ENCODE measurements at regions not wholly inside any gene's neighbourhood (a gene's known extent, or its start where the extent isn't known, plus 50 kb on each side); places are given as distances from the start of the nearest gene placed in this dataset.
A peak's percentile ranks its signal among the peaks of the same experiment; 100 is the strongest.

DNA sequence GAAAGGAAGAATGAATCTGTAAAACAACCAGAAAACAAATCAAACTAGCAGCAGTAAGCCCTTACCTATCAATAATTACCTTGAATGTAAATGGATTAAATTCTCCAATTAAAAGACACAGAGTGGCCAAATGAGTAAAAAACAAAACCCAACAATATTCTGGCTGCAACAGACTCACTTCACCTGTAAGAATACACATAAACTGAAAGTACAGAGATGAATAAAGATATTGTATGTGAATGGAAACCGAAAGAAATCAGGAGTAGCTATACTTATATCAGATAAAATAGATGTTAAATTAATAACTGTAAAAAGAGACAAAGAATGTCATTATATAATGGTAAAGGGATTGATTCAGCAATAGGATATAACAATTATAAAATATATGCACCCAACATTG, 514.5 kb upstream of the DPPA4 start:
- Histone ChIP-seq H3K4me3 (ENCODE audit: low read depth, low read length) (no peak overlapping the region), H3K27me3 (ENCODE audit: control insufficient read depth, insufficient read depth, low read length) (no peaks in the 10 kb centered on the region), H3K36me3 (ENCODE audit: control insufficient read depth, insufficient read depth, low read length) (no peaks in the 10 kb centered on the region)
- FAIRE-seq (no peak), DNase-seq (ENCODE audit: low read depth) (no peak)
- TF ChIP-seq, protein P1, sequence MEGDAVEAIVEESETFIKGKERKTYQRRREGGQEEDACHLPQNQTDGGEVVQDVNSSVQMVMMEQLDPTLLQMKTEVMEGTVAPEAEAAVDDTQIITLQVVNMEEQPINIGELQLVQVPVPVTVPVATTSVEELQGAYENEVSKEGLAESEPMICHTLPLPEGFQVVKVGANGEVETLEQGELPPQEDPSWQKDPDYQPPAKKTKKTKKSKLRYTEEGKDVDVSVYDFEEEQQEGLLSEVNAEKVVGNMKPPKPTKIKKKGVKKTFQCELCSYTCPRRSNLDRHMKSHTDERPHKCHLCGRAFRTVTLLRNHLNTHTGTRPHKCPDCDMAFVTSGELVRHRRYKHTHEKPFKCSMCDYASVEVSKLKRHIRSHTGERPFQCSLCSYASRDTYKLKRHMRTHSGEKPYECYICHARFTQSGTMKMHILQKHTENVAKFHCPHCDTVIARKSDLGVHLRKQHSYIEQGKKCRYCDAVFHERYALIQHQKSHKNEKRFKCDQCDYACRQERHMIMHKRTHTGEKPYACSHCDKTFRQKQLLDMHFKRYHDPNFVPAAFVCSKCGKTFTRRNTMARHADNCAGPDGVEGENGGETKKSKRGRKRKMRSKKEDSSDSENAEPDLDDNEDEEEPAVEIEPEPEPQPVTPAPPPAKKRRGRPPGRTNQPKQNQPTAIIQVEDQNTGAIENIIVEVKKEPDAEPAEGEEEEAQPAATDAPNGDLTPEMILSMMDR (IDR thresholded peaks at IDR 0.05; ENCODE audit: insufficient read depth, low read length, severe bottlenecking) = no peak

DNA sequence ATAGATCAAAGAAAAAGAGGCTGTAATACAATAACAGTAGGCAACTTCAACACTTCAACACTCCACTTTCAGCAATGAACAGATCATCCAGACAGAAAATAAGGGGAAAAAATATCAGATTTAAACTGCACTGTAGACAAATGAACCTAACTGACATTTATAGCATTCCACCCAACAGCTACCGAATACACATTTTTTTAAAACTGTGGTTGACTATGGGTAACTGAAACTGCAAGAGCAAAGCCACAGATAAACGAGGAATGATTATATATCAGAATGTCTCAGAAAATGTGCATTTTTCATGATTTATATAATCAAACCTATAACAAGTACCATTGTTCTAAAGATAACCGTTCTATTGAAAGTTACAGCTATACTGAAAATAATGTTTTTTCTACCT, 514.9 kb upstream of the DPPA4 start:
- FAIRE-seq = no peak
- TF ChIP-seq, protein P1 (IDR thresholded peaks at IDR 0.05; ENCODE audit: insufficient read depth, low read length, severe bottlenecking) = no peak
- H3K36me3 ChIP-seq (ENCODE audit: control insufficient read depth, insufficient read depth, low read length) = no peaks in the 10 kb centered on the region
- H3K27me3 ChIP-seq (ENCODE audit: control insufficient read depth, insufficient read depth, low read length) = no peaks in the 10 kb centered on the region
- no peak for DNase-seq (ENCODE audit: low read depth)
- no peak overlapping the region for H3K4me3 ChIP-seq (ENCODE audit: low read depth, low read length)

DNA sequence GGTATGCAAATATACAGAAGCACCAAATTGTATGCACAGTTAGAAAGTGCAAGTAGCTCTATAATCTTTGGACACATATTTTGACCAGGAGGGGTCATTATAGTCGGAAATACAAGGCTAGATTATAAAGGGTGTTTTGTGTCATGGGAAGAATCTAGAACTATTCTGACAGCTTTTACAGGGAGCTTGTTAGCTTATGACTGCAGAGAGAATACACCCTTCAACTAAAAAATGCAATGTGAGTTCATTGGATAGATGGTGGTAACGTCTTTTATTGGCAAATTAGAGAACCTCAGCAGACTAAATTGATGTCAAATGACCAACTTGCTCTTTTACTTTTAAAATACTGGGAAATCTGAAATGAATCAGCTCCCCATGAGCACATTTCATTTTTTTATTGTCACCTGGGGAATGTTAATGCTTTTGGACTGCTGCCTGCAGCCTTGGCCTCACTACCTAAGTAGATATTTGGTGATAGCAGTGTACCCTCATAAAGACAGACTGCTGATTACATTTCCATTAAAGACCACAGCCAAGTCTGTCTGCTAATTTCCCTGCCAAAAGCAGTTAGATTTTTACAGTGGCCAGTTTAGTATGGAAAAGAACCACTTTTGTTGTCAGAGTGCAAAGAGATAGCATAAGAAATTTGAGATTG, 515.9 kb upstream of the DPPA4 start:
- DNase-seq (ENCODE audit: low read depth) (no peak), FAIRE-seq (no peak)
- no peak overlapping the region for H3K4me3 ChIP-seq (ENCODE audit: low read depth, low read length)
- H3K27me3 ChIP-seq (ENCODE audit: control insufficient read depth, insufficient read depth, low read length) = no peaks in the 10 kb centered on the region
- no peaks in the 10 kb centered on the region for H3K36me3 ChIP-seq (ENCODE audit: control insufficient read depth, insufficient read depth, low read length)
- TF ChIP-seq, protein P1 (IDR thresholded peaks at IDR 0.05; ENCODE audit: insufficient read depth, low read length, severe bottlenecking) = no peak

DNA sequence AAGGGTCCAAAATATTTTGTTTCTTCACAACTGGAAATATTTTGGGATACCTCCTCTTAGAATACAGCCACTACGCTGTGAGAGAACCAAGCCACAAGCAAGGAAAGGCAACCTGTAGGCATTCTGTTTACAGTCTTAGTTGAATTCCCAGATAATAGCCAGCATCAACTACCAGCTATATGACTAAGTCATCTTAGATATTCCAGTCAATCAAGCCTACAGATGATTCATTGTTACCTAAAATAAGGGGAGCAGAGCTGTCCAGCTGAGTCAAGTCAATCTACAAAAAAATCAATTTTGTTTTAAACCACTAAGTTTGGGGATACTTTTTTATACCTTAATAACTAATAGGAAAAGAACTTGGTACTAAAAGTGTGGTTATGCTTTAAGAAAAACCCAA, 526.4 kb upstream of the DPPA4 start:
- DNase-seq (ENCODE audit: low read depth) = peak; percentile 55
- FAIRE-seq = no peak

DNA sequence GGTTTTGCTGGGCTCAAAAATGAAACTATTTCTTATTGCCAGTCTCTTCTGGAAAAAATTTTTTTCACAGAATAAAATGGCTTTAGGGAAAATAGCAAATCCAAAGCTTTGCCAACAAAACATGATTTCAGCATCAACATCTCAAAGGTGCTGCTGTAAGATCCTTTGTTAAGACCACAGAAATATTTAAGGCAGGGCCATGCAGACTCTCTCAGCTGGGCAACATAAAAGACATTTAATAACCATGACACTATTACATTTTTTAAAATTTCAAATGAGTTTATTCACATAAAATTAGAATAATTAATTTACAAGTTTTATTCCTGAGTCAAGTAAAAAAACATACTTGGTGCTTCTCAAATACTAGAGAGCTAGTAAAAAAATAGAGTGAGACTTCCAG, 527.1 kb upstream of the DPPA4 start:
- H3K36me3 ChIP-seq (ENCODE audit: control insufficient read depth, insufficient read depth, low read length) = no peaks in the 10 kb centered on the region
- no peak for FAIRE-seq
- H3K27me3 ChIP-seq (ENCODE audit: control insufficient read depth, insufficient read depth, low read length) = no peaks in the 10 kb centered on the region
- TF ChIP-seq, protein P1 (IDR thresholded peaks at IDR 0.05; ENCODE audit: insufficient read depth, low read length, severe bottlenecking) = no peak
- H3K4me3 ChIP-seq (ENCODE audit: low read depth, low read length) = no peak overlapping the region
- DNase-seq (ENCODE audit: low read depth) = no peak

More for the DNA sequence above, 526.4 kb upstream of the DPPA4 start:
- no peaks in the 10 kb centered on the region for H3K36me3 ChIP-seq (ENCODE audit: control insufficient read depth, insufficient read depth, low read length)
- H3K4me3 ChIP-seq (ENCODE audit: low read depth, low read length) = no peak overlapping the region
- H3K27me3 ChIP-seq (ENCODE audit: control insufficient read depth, insufficient read depth, low read length) = no peaks in the 10 kb centered on the region
- TF ChIP-seq, protein P1 (IDR thresholded peaks at IDR 0.05; ENCODE audit: insufficient read depth, low read length, severe bottlenecking) = no peak

DNA sequence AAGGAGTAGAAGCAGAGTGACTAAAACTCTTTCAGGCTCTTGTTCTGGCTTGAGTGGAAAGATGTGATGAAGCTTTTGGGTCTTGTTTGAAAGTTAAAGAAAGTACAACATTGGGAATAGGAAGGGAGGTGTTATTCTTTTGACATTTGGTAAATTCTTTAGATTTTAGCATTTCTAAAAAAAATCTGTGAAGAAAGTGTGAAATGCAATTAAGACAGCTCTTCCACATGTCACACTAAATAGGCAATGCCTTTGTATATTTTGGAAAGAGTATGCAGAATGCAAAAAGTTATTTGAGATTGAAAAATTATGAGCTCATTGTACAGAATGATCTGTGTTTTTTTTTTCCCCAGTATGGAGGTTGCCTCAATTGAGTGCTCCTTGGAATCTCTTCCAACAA, 532.2 kb upstream of the DPPA4 start:
- DNase-seq (ENCODE audit: low read depth) = no peak
- no peak for FAIRE-seq
- TF ChIP-seq, protein P1 (IDR thresholded peaks at IDR 0.05; ENCODE audit: insufficient read depth, low read length, severe bottlenecking) = no peak
- H3K4me3 ChIP-seq (ENCODE audit: low read depth, low read length) = no peak overlapping the region
- no peaks in the 10 kb centered on the region for H3K36me3 ChIP-seq (ENCODE audit: control insufficient read depth, insufficient read depth, low read length)
- H3K27me3 ChIP-seq (ENCODE audit: control insufficient read depth, insufficient read depth, low read length) = no peaks in the 10 kb centered on the region

Measured in bronchial epithelial cell (primary cell).